ENCODE measurements at regions not wholly inside any gene's neighbourhood (a gene's known extent, or its start where the extent isn't known, plus 50 kb on each side); places are given as distances from the start of the nearest gene placed in this dataset.

- TF ChIP-seq CTCF (IDR thresholded peaks at IDR 0.05; ENCODE audit: low read depth, low read length) = no peak
- no peak for TF ChIP-seq POLR2A (IDR thresholded peaks at IDR 0.05; ENCODE audit: extremely low read depth, insufficient read length)
- TF ChIP-seq MAX (IDR thresholded peaks at IDR 0.05; ENCODE audit: low read depth, low read length) = no peak
- no peak for TF ChIP-seq MYC (IDR thresholded peaks at IDR 0.05; ENCODE audit: low read depth, low read length)
Observed at GRCh38 chr2:188207554-188207953, 84.1 kb upstream of the GULP1 start.

All from NB4 (cell line).